B cell (primary cell): ENCODE measurements at regions not wholly inside any gene's neighbourhood (a gene's known extent, or its start where the extent isn't known, plus 50 kb on each side); places are given as distances from the start of the nearest gene placed in this dataset.

Source experiments
- ATAC-seq: fragments of 200-7000 bp; cut with Tn5 transposase; one replicate; pipeline ENCODE4 v1.10.0; 2021; ENCODE audit warnings: low read depth, mild to moderate bottlenecking, moderate number of reproducible peaks, moderate library complexity
- CTCF ChIA-PET: fragments of 350-600 bp; sonication (Branson Sonifier 250); formaldehyde crosslinking; loops from one replicate; lab custom pipeline; 2021; ENCODE audit warnings: antibody characterized with exemption, inconsistent platforms; lab: Charles Lee
- POLR2A ChIA-PET: fragments of 350-600 bp; sonication (Branson Sonifier 250); formaldehyde crosslinking; loops from one replicate; lab custom pipeline; 2021; ENCODE audit warnings: antibody characterized with exemption; lab: Charles Lee
- DNase-seq: peaks from one replicate; pipeline ENCODE4 v3.0.0; 2013
- H2AFZ ChIP-seq: 2 replicates; pipeline ENCODE4 v1.6.1; 2012; ENCODE audit warnings: mild to moderate bottlenecking, low read depth, low read length; ENCODE audit not compliant: insufficient read depth, poor library complexity, severe bottlenecking
- H3K27ac ChIP-seq, 2 donors: 1 replicate in 1 of 2; 2 replicates in 1 of 2; pipeline ENCODE4 v1.5.1; 2012 to 2013; ENCODE audit warnings: low read length in 2 of 2, mild to moderate bottlenecking in 2 of 2, moderate library complexity in 1 of 2
- H3K27me3 ChIP-seq, 4 experiments: fragments of 200-600 bp in 1 of 4; sonication (generic) in 1 of 4; replicated peaks in 1 of 4; 1 replicate in 2 of 4; 2 replicates in 2 of 4; pipeline versions ENCODE4 v1.6.1 to v1.7.0; 2013 to 2016; ENCODE audit warnings: low read length in 3 of 4, mild to moderate bottlenecking in 2 of 4, mixed read lengths in 1 of 4, moderate library complexity in 1 of 4; ENCODE audit not compliant: insufficient read depth in 4 of 4, control insufficient read depth in 3 of 4; ENCODE audit errors: control extremely low read depth in 1 of 4
- H3K36me3 ChIP-seq, 2 experiments: replicated peaks in 1 of 2; 1 replicate in 1 of 2; 2 replicates in 1 of 2; pipeline versions ENCODE4 v1.6.1 to v1.7.1; 2013; ENCODE audit warnings: low read length in 1 of 2; ENCODE audit not compliant: insufficient read depth in 2 of 2, control insufficient read depth in 1 of 2; ENCODE audit errors: control extremely low read depth in 1 of 2, extremely low read depth in 1 of 2
- H3K4me1 ChIP-seq, 2 donors: fragments of 200-600 bp in 1 of 2; sonication (generic) in 1 of 2; 1 replicate in 1 of 2; 2 replicates in 1 of 2; pipeline versions ENCODE4 v1.5.1 to v1.6.1; 2013 to 2017; ENCODE audit warnings: low read length in 2 of 2; ENCODE audit not compliant: control insufficient read depth in 2 of 2, insufficient read depth in 2 of 2
- H3K4me2 ChIP-seq: replicated peaks from 2 replicates; pipeline ENCODE3; 2012; ENCODE audit warnings: mild to moderate bottlenecking, low read depth, low read length; ENCODE audit not compliant: poor library complexity, severe bottlenecking
- H3K4me3 ChIP-seq, 5 experiments: fragments of 200-600 bp in 1 of 5; sonication (generic) in 1 of 5; 1 replicate in 3 of 5; 2 replicates in 2 of 5; pipeline versions ENCODE4 v1.5.1 to v1.7.0; 2011 to 2016; ENCODE audit warnings: low read length in 4 of 5, mild to moderate bottlenecking in 4 of 5, low read depth in 2 of 5, control low read depth in 1 of 5, moderate library complexity in 1 of 5; ENCODE audit not compliant: insufficient read depth in 1 of 5; ENCODE audit errors: control extremely low read depth in 1 of 5, extremely low read depth in 1 of 5
- H3K79me2 ChIP-seq: fragments of 200-600 bp; sonication (generic); one replicate; pipeline ENCODE4 v1.6.0; 2016; ENCODE audit warnings: low read length; ENCODE audit not compliant: control insufficient read depth, insufficient read depth
- H3K9ac ChIP-seq: fragments of 200-600 bp; sonication (generic); 2 replicates; pipeline ENCODE4 v1.6.1; 2017; ENCODE audit warnings: mild to moderate bottlenecking, low read length, moderate library complexity
- H3K9me3 ChIP-seq, 3 donors: one replicate each; pipeline versions ENCODE4 v1.6.1 to v1.7.1; 2013; ENCODE audit warnings: low read length in 2 of 3; ENCODE audit not compliant: control insufficient read depth in 2 of 3, insufficient read depth in 1 of 3; ENCODE audit errors: control extremely low read depth in 1 of 3
- H4K20me1 ChIP-seq: 2 replicates; pipeline ENCODE4 v1.6.0; 2012; ENCODE audit warnings: mild to moderate bottlenecking, low read length; ENCODE audit not compliant: insufficient read depth, control insufficient read depth, poor library complexity, severe bottlenecking
- H3K27ac Mint-ChIP-seq: one replicate; pipeline ENCODE4 v1.8.0; 2021; ENCODE audit warnings: mixed read lengths
- H3K27me3 Mint-ChIP-seq: one replicate; pipeline ENCODE4 v1.8.0; 2021; ENCODE audit warnings: mixed read lengths
- H3K4me1 Mint-ChIP-seq: one replicate; pipeline ENCODE4 v1.8.0; 2021; ENCODE audit warnings: mixed read lengths
- H3K4me3 Mint-ChIP-seq: one replicate; pipeline ENCODE4 v1.8.0; 2021; ENCODE audit warnings: mixed read lengths
- H3K9me3 Mint-ChIP-seq: one replicate; pipeline ENCODE4 v1.8.0; 2022; ENCODE audit warnings: mixed read lengths; ENCODE audit not compliant: insufficient read depth
- CTCF ChIP-seq: fragments of 200-600 bp; IDR thresholded peaks from one replicate; pipeline ENCODE4 v1.8.0; 2022; ENCODE audit warnings: antibody characterized with exemption, mild to moderate bottlenecking
- EZH2 ChIP-seq: IDR thresholded peaks from 2 replicates; pipeline ENCODE4 v1.6.1; 2012; ENCODE audit warnings: borderline replicate concordance, low read depth, mild to moderate bottlenecking, moderate library complexity, low read length; ENCODE audit not compliant: insufficient read depth, poor library complexity, severe bottlenecking
- WGBS: methylation state at CpG from one replicate; pipeline ENCODE4 v1.1.5; 2013; ENCODE audit warnings: missing lambda C conversion rate; ENCODE audit not compliant: insufficient coverage; 5-methylcytosine and 5-hydroxymethylcytosine counted together
- intact Hi-C: fragments of 100-400 bp; cut with micrococcal nuclease; formaldehyde crosslinking; loops from one replicate; pipeline ENCODE4 v1.10.0; 2022

- Histone ChIP-seq H3K4me1 (no peaks in the 10 kb centered on the region), H2AFZ (no peak overlapping the region), H3K9me3 (no peaks in the 10 kb centered on the region), H3K36me3 (no peaks in the 10 kb centered on the region), H3K27me3 (no peaks in the 10 kb centered on the region), H3K4me2 (no peak overlapping the region), H3K4me3 (no peak overlapping the region), H3K9ac (no peak overlapping the region), H3K79me2 (no peaks in the 10 kb centered on the region), H3K27ac (no peak overlapping the region), H4K20me1 (no peaks in the 10 kb centered on the region)
- TF ChIP-seq CTCF (no peak), EZH2 (no peak)
- DNase-seq (no peak), ATAC-seq (no peak)
- ChIA-PET CTCF (no interaction called here), POLR2A (no interaction called here)
- intact Hi-C loops = no loop called here
- no peaks in the 10 kb centered on the region for H3K27me3 Mint-ChIP-seq
- H3K4me1 Mint-ChIP-seq = no peaks in the 10 kb centered on the region
- H3K4me3 Mint-ChIP-seq = no peak overlapping the region
- H3K27ac Mint-ChIP-seq = no peak overlapping the region
- H3K9me3 Mint-ChIP-seq = no peaks in the 10 kb centered on the region
- WGBS = 0% methylated on average over 1 of the region's 3 CpGs
These were observed 1080.6 kb upstream of the LRRN3 start for GRCh38 chr7:110010359-110010758.

GRCh38 chr7:110017405-110017804 is 1073.5 kb upstream of the LRRN3 start:
- Mint-ChIP-seq H3K4me3 (no peak overlapping the region), H3K27me3 (no peaks in the 10 kb centered on the region), H3K9me3 (no peaks in the 10 kb centered on the region), H3K27ac (no peak overlapping the region), H3K4me1 (no peaks in the 10 kb centered on the region)
- Histone ChIP-seq H4K20me1 (no peaks in the 10 kb centered on the region), H3K36me3 (no peaks in the 10 kb centered on the region), H3K27me3 (no peaks in the 10 kb centered on the region), H3K4me2 (no peak overlapping the region), H3K4me1 (no peaks in the 10 kb centered on the region), H3K79me2 (no peaks in the 10 kb centered on the region), H3K27ac (no peak overlapping the region), H3K9ac (no peak overlapping the region), H3K4me3 (no peak overlapping the region), H3K9me3 (no peaks in the 10 kb centered on the region), H2AFZ (no peak overlapping the region)
- DNase-seq = no peak
- 100% methylated on average over 1 of the region's 1 CpG for WGBS
- TF ChIP-seq CTCF (no peak), EZH2 (no peak)
- ChIA-PET POLR2A (no interaction called here), CTCF (no interaction called here)
- ATAC-seq = no peak
- intact Hi-C loops = no loop called here
